ENCODE measurements at regions not wholly inside any gene's neighbourhood (a gene's known extent, or its start where the extent isn't known, plus 50 kb on each side); places are given as distances from the start of the nearest gene placed in this dataset.

DNA sequence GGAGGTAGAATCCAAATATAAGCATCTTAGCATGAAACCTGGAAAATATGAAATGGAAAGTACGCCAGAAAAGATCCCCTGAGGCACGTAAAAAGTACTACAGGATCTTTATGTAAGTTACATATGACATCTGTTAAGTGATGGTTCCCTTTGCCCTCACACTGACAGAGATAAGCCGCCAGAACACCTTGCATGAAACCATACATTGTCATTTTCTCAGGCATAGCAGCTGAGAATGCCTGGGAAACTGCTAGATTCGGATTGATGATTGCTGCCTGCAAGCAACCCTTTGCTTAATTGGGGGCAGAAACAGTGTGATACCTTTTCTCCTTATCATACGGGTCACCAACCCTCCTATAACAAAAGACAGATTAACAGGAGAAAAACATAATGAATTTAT lies 826.6 kb upstream of the LRRN3 start:
- H3K4me3 ChIP-seq (ENCODE audit: low read depth, low read length), result no peak overlapping the region
- no peaks in the 10 kb centered on the region for H3K4me1 ChIP-seq
- H2AFZ ChIP-seq, result no peak overlapping the region
- no peaks in the 10 kb centered on the region for H3K79me2 ChIP-seq
- no peak for TF ChIP-seq CTCF (IDR thresholded peaks at IDR 0.05)
- H3K27me3 ChIP-seq (ENCODE audit: control insufficient read depth, insufficient read depth, low read length), result no peaks in the 10 kb centered on the region
- H3K9me3 ChIP-seq (ENCODE audit: control insufficient read depth, low read length), result no peaks in the 10 kb centered on the region
- H3K4me2 ChIP-seq (ENCODE audit: low read length), result no peak overlapping the region
- no peak overlapping the region for H3K9ac ChIP-seq
- H3K36me3 ChIP-seq (ENCODE audit: control insufficient read depth, insufficient read depth, low read length), result no peaks in the 10 kb centered on the region
- no peak overlapping the region for H3K27ac ChIP-seq

DNA sequence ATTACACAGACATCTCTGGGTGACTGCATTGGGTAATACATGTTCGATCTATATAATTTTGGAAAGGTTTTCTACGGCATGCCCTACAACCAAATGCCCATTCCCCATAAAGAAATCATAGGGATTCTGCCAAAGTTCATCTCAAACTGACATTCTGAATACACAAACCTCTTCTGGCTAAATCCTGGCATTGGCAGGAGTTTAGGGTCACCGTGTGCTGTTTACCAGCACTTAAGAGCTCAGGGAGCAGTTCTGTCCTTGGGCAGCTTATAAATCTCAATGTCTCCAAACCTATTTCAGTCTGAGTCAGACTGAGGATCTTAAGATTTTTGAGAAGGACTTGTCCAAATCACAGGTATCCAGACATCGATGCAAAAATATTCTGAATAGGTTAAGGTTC lies 809.6 kb upstream of the LRRN3 start:
- no peak overlapping the region for H3K4me3 ChIP-seq (ENCODE audit: low read depth, low read length)
- H3K27me3 ChIP-seq (ENCODE audit: control insufficient read depth, insufficient read depth, low read length), result no peaks in the 10 kb centered on the region
- H3K36me3 ChIP-seq (ENCODE audit: control insufficient read depth, insufficient read depth, low read length), result no peaks in the 10 kb centered on the region
- no peak overlapping the region for H3K27ac ChIP-seq
- H3K4me1 ChIP-seq, result no peaks in the 10 kb centered on the region
- H2AFZ ChIP-seq, result no peak overlapping the region
- H3K9ac ChIP-seq, result no peak overlapping the region
- no peaks in the 10 kb centered on the region for H3K9me3 ChIP-seq (ENCODE audit: control insufficient read depth, low read length)
- H3K79me2 ChIP-seq, result no peaks in the 10 kb centered on the region
- TF ChIP-seq CTCF (IDR thresholded peaks at IDR 0.05), result no peak
- no peak overlapping the region for H3K4me2 ChIP-seq (ENCODE audit: low read length)

DNA sequence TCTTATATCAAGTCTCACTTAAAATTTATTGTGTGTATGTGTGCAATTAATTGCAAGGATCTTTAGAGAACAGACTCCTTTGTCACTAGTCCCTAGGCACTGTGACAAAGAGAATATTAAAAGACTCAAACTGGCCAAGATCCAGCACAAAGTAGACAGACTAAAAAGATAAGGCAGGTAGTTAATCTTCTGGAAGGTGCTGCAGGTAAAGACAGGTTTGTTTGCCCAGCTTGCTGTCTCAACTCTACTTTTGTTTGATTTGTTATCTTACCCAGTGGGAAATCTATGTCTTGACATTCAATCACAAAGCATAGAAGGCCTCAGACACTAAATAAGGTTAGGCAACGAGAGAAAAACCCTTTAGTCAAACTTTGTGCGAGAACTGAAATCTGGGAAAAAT lies 807.9 kb upstream of the LRRN3 start:
- H3K9me3 ChIP-seq (ENCODE audit: control insufficient read depth, low read length), result no peaks in the 10 kb centered on the region
- no peaks in the 10 kb centered on the region for H3K36me3 ChIP-seq (ENCODE audit: control insufficient read depth, insufficient read depth, low read length)
- H3K9ac ChIP-seq, result no peak overlapping the region
- H3K27me3 ChIP-seq (ENCODE audit: control insufficient read depth, insufficient read depth, low read length), result no peaks in the 10 kb centered on the region
- H2AFZ ChIP-seq, result no peak overlapping the region
- H3K4me1 ChIP-seq, result no peaks in the 10 kb centered on the region
- H3K4me2 ChIP-seq (ENCODE audit: low read length), result no peak overlapping the region
- no peak overlapping the region for H3K27ac ChIP-seq
- no peak overlapping the region for H3K4me3 ChIP-seq (ENCODE audit: low read depth, low read length)
- no peak for TF ChIP-seq CTCF (IDR thresholded peaks at IDR 0.05)
- H3K79me2 ChIP-seq, result no peaks in the 10 kb centered on the region

DNA sequence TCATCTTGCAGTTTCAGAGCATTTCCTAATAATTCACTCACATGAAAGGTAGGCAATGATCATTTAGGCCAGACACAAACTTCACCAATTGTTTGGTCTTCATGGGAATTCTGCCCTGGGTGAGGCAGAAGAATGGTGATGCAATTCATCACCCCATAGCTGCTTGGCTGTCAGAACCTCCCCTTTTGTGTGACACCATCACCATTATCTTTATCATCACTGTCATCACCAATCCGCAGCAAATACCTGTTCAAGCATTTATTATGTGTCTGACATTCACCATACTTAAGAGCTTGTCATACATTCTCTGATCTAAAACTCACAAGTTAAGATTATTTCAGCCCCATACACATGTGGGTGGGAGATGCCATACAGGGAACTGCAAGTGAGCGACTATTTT lies 799.5 kb upstream of the LRRN3 start:
- no peak overlapping the region for H3K27ac ChIP-seq
- H3K27me3 ChIP-seq (ENCODE audit: control insufficient read depth, insufficient read depth, low read length), result no peaks in the 10 kb centered on the region
- H3K4me1 ChIP-seq, result no peaks in the 10 kb centered on the region
- no peak overlapping the region for H3K4me3 ChIP-seq (ENCODE audit: low read depth, low read length)
- no peaks in the 10 kb centered on the region for H3K36me3 ChIP-seq (ENCODE audit: control insufficient read depth, insufficient read depth, low read length)
- H3K79me2 ChIP-seq, result no peaks in the 10 kb centered on the region
- no peaks in the 10 kb centered on the region for H3K9me3 ChIP-seq (ENCODE audit: control insufficient read depth, low read length)
- no peak overlapping the region for H3K9ac ChIP-seq
- no peak overlapping the region for H2AFZ ChIP-seq
- TF ChIP-seq CTCF (IDR thresholded peaks at IDR 0.05), result no peak
- H3K4me2 ChIP-seq (ENCODE audit: low read length), result no peak overlapping the region

GRCh38 chr7:110296321-110296720 lies 794.6 kb upstream of the LRRN3 start:
- Histone ChIP-seq H3K4me3 (ENCODE audit: low read depth, low read length) (no peak overlapping the region), H3K9ac (no peak overlapping the region), H3K4me1 (no peaks in the 10 kb centered on the region), H2AFZ (no peak overlapping the region), H3K9me3 (ENCODE audit: control insufficient read depth, low read length) (no peaks in the 10 kb centered on the region), H3K36me3 (ENCODE audit: control insufficient read depth, insufficient read depth, low read length) (no peaks in the 10 kb centered on the region), H3K27me3 (ENCODE audit: control insufficient read depth, insufficient read depth, low read length) (no peaks in the 10 kb centered on the region), H3K79me2 (no peaks in the 10 kb centered on the region), H3K4me2 (ENCODE audit: low read length) (no peak overlapping the region), H3K27ac (no peak overlapping the region)
- TF ChIP-seq CTCF (IDR thresholded peaks at IDR 0.05), result no peak
